Fibroblast of upper back skin (primary cell): ENCODE measurements at regions not wholly inside any gene's neighbourhood (a gene's known extent, or its start where the extent isn't known, plus 50 kb on each side); places are given as distances from the start of the nearest gene placed in this dataset.
"Not testable (repeated sequence)": the region's sequence is repeated elsewhere in the genome, so short reads cannot be mapped to it uniquely, and the experiment has no call there.

Experiments used
- DNase-seq: peaks from one replicate; pipeline ENCODE4 v3.0.0-alpha.2; 2013

GRCh38 chr21:23127973-23128372 is 2129.8 kb downstream of the NCAM2 start:
- no peak for DNase-seq

DNA sequence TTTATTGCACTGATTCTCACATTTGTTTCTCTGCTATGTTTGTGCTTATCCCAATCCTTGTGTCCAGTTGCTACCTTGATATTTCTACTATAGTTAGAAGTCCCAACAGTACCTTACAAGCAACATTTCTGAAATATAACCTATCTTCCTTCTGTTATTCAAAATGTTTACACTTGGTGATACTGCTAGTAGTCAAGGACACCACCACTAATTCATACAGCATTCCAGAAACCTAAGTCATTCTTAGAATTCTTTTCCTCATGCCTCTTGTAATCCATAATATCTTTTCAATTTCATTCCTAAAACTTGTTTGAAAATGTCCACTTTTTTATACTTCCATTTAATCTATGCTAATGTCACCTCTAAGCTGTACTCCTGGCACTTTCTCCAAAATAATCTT is 2132.1 kb downstream of the NCAM2 start:
- no peak for DNase-seq

- DNase-seq, result no peak
Observed at GRCh38 chr21:23131177-23131576, 2133.0 kb downstream of the NCAM2 start.

DNA sequence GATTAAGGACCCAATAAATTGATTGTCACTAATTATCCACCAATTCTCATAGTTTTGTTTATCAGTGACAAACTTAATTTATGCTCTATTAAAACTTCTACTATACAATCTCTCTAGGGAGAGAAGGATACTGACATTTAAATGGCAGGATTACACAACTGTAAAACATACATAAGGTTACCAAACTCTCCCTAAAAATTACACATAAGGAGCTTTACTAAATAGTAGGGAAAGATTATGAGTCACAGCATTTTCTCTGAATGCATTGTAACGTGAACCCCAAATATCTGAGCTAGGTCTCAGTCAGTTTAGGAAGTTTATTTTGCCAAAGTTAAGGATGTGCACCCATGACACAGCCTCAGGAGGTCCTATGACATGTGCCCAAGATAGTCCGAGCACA is 2140.6 kb downstream of the NCAM2 start:
- DNase-seq, result no peak

DNA sequence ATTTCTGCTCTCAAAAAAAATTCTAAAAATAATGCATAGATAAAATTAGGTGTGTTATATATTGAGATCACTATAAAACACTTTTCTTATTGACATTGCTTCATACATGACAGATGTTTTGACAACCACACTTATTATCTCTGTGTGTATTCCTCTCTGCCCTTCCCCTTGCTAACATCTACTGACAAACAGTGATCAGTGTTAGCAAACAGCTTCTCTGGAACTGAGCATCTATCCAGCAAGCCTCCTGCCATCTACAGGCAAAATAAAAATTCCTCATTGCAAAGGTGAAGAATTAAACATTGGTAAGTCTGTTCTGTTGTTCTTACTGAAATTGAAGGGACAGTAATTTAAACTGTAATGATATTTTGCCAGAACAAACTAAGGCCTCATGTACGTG is 2153.9 kb downstream of the NCAM2 start:
- no peak for DNase-seq

- DNase-seq, result not testable (repeated sequence)
Observed at GRCh38 chr21:23153842-23154241, 2155.6 kb downstream of the NCAM2 start.

GRCh38 chr21:23155281-23155680 is 2157.1 kb downstream of the NCAM2 start:
- no peak for DNase-seq

GRCh38 chr21:23160914-23161313 is 2162.7 kb downstream of the NCAM2 start:
- no peak for DNase-seq

DNA sequence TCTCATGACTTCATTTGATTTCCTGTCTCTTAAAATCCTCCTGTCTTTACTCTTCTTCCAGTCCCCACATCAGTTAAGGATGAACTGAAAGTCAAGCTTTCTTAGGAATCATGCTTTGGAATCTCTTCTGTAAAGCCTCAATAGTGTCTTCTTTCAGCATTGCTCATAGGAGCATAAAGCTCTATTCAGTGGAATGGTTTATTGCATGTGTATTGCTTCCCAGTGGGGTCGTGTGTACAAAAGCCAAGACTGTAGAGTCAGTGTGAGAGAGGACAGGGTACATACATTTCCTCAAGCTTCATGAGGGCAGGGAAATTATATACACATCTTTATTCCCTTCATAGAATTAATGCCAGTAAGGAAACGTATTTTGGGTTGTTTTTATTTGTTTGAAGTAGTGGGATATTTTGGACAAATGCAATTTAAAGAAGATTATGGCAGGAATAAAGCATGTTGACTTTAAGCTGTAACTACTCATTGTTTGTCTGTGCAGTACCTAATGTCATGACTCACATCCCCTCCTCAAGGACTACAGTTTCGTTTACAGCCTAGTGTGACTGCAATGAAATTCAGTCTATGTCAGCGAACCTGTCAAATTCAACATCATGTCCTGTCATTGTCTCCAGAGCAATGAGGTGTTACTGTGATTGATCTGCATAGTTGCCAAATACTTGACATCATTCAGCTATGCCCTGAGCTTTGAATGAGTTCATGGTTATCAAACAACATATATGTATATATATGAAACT is 2164.2 kb downstream of the NCAM2 start:
- DNase-seq, result no peak
